ENCODE measurements at regions not wholly inside any gene's neighbourhood (a gene's known extent, or its start where the extent isn't known, plus 50 kb on each side); places are given as distances from the start of the nearest gene placed in this dataset.

DNA sequence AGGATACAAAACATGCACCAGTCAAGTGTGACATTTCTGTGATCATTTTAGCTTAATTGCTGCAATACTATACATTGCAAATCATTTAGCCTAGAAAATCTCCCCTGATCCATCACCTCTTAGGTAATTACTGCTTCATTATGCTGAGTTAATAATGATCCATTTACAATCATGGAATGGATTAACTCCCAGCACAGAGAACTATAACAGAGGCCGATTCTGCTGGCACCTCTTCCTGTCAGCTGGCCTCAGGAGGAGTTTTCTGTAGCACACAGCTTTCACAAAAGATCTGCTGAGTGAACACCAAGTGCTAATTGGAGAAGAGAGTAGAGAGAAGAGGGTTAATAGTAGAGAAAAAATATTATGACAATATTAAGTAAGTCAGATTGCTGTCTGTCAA lies 591.8 kb upstream of the KIRREL3 start:
- H3K27me3 ChIP-seq (replicated peaks in 1 of 4; ENCODE audit: control extremely low read depth in 1 of 4, control insufficient read depth in 3 of 4, insufficient read depth in 4 of 4, low read length in 3 of 4) = no peaks in the 10 kb centered on the region
- no peak overlapping the region for H2AFZ ChIP-seq (ENCODE audit: insufficient read depth, low read depth, low read length, poor library complexity, severe bottlenecking)
- H3K4me1 ChIP-seq (ENCODE audit: control insufficient read depth in 2 of 2, insufficient read depth in 2 of 2, low read length in 2 of 2) = no peaks in the 10 kb centered on the region
- H3K4me3 ChIP-seq (ENCODE audit: control extremely low read depth in 1 of 5, extremely low read depth in 1 of 5, insufficient read depth in 1 of 5, low read depth in 2 of 5, low read length in 4 of 5) = no peak overlapping the region
- no peak overlapping the region for H3K4me2 ChIP-seq (replicated peaks; ENCODE audit: low read depth, low read length, poor library complexity, severe bottlenecking)
- no peaks in the 10 kb centered on the region for H3K36me3 ChIP-seq (replicated peaks in 1 of 2; ENCODE audit: control extremely low read depth in 1 of 2, control insufficient read depth in 1 of 2, extremely low read depth in 1 of 2, insufficient read depth in 2 of 2, low read length in 1 of 2)
- WGBS (ENCODE audit: insufficient coverage) = no CpG with 5 or more reads among the region's 1 CpG
- DNase-seq = no peak
- intact Hi-C loops (cut with micrococcal nuclease) = no loop called here
- Mint-ChIP-seq H3K4me3 (no peak overlapping the region), H3K27ac (no peak overlapping the region), H3K27me3 (no peaks in the 10 kb centered on the region), H3K9me3 (ENCODE audit: insufficient read depth) (no peaks in the 10 kb centered on the region), H3K4me1 (no peaks in the 10 kb centered on the region)
- no peaks in the 10 kb centered on the region for H4K20me1 ChIP-seq (ENCODE audit: control insufficient read depth, insufficient read depth, low read length, poor library complexity, severe bottlenecking)
- no peak for ATAC-seq (ENCODE audit: low read depth)
- H3K9me3 ChIP-seq (ENCODE audit: control extremely low read depth in 1 of 3, control insufficient read depth in 2 of 3, insufficient read depth in 1 of 3, low read length in 2 of 3) = no peaks in the 10 kb centered on the region
- POLR2A ChIA-PET = no interaction called here
- TF ChIP-seq EZH2 (IDR thresholded peaks at IDR 0.05; ENCODE audit: borderline replicate concordance, insufficient read depth, low read depth, low read length, poor library complexity, severe bottlenecking) = no peak
- TF ChIP-seq, protein P1, sequence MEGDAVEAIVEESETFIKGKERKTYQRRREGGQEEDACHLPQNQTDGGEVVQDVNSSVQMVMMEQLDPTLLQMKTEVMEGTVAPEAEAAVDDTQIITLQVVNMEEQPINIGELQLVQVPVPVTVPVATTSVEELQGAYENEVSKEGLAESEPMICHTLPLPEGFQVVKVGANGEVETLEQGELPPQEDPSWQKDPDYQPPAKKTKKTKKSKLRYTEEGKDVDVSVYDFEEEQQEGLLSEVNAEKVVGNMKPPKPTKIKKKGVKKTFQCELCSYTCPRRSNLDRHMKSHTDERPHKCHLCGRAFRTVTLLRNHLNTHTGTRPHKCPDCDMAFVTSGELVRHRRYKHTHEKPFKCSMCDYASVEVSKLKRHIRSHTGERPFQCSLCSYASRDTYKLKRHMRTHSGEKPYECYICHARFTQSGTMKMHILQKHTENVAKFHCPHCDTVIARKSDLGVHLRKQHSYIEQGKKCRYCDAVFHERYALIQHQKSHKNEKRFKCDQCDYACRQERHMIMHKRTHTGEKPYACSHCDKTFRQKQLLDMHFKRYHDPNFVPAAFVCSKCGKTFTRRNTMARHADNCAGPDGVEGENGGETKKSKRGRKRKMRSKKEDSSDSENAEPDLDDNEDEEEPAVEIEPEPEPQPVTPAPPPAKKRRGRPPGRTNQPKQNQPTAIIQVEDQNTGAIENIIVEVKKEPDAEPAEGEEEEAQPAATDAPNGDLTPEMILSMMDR (IDR thresholded peaks at IDR 0.05) = no peak
- H3K9ac ChIP-seq (ENCODE audit: low read length) = no peak overlapping the region
- CTCF ChIA-PET = interaction anchor here (0.5 kb wide), 1 partner anchor 1146 kb away, joined by 3 read pairs; no protein-coding TSS in a partner anchor
- H3K79me2 ChIP-seq (ENCODE audit: control insufficient read depth, insufficient read depth, low read length) = no peaks in the 10 kb centered on the region
- no peak overlapping the region for H3K27ac ChIP-seq (ENCODE audit: low read length in 2 of 2)

DNA sequence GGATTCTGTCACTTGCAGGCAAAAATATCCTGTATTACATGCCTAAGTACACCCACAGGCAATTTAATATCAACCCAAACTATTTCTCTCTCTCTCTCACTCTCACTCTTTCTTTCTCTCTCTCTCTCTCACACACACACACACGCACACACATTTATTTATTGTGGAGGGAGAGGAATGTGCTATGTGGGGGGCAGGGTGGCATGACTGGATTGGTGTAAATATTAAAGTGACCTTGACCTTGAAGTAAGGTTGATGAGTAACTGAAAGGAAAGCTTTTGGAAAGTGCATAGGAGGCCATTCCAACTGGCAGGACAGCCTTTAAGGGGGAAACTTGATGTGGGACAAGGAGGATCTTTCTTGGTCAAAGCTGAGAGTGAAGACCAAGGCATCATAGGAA lies 589.7 kb upstream of the KIRREL3 start:
- intact Hi-C loops (cut with micrococcal nuclease) = no loop called here
- TF ChIP-seq, protein P1 (IDR thresholded peaks at IDR 0.05) = no peak
- no peak for TF ChIP-seq EZH2 (IDR thresholded peaks at IDR 0.05; ENCODE audit: borderline replicate concordance, insufficient read depth, low read depth, low read length, poor library complexity, severe bottlenecking)
- WGBS (ENCODE audit: insufficient coverage) = no CpG with 5 or more reads among the region's 1 CpG
- Histone ChIP-seq H3K4me3 (ENCODE audit: control extremely low read depth in 1 of 5, extremely low read depth in 1 of 5, insufficient read depth in 1 of 5, low read depth in 2 of 5, low read length in 4 of 5) (no peak overlapping the region), H3K79me2 (ENCODE audit: control insufficient read depth, insufficient read depth, low read length) (no peaks in the 10 kb centered on the region), H3K4me2 (replicated peaks; ENCODE audit: low read depth, low read length, poor library complexity, severe bottlenecking) (no peak overlapping the region), H3K27me3 (replicated peaks in 1 of 4; ENCODE audit: control extremely low read depth in 1 of 4, control insufficient read depth in 3 of 4, insufficient read depth in 4 of 4, low read length in 3 of 4) (no peaks in the 10 kb centered on the region), H3K9ac (ENCODE audit: low read length) (no peak overlapping the region), H4K20me1 (ENCODE audit: control insufficient read depth, insufficient read depth, low read length, poor library complexity, severe bottlenecking) (no peaks in the 10 kb centered on the region), H2AFZ (ENCODE audit: insufficient read depth, low read depth, low read length, poor library complexity, severe bottlenecking) (no peak overlapping the region), H3K27ac (ENCODE audit: low read length in 2 of 2) (no peak overlapping the region), H3K9me3 (ENCODE audit: control extremely low read depth in 1 of 3, control insufficient read depth in 2 of 3, insufficient read depth in 1 of 3, low read length in 2 of 3) (no peaks in the 10 kb centered on the region), H3K4me1 (ENCODE audit: control insufficient read depth in 2 of 2, insufficient read depth in 2 of 2, low read length in 2 of 2) (no peaks in the 10 kb centered on the region), H3K36me3 (replicated peaks in 1 of 2; ENCODE audit: control extremely low read depth in 1 of 2, control insufficient read depth in 1 of 2, extremely low read depth in 1 of 2, insufficient read depth in 2 of 2, low read length in 1 of 2) (no peaks in the 10 kb centered on the region)
- CTCF ChIA-PET = no interaction called here
- H3K27me3 Mint-ChIP-seq = no peaks in the 10 kb centered on the region
- ATAC-seq (ENCODE audit: low read depth) (no peak), DNase-seq (no peak)
- H3K9me3 Mint-ChIP-seq (ENCODE audit: insufficient read depth) = no peaks in the 10 kb centered on the region
- POLR2A ChIA-PET = no interaction called here
- no peaks in the 10 kb centered on the region for H3K4me1 Mint-ChIP-seq
- no peak overlapping the region for H3K27ac Mint-ChIP-seq
- H3K4me3 Mint-ChIP-seq = no peak overlapping the region

Data from B cell (primary cell).